B cell (primary cell): ENCODE measurements at regions not wholly inside any gene's neighbourhood (a gene's known extent, or its start where the extent isn't known, plus 50 kb on each side); places are given as distances from the start of the nearest gene placed in this dataset.

Source experiments
- ATAC-seq: fragments of 200-7000 bp; cut with Tn5 transposase; one replicate; pipeline ENCODE4 v1.10.0; 2021; ENCODE audit warnings: low read depth, mild to moderate bottlenecking, moderate number of reproducible peaks, moderate library complexity
- CTCF ChIA-PET: fragments of 350-600 bp; sonication (Branson Sonifier 250); formaldehyde crosslinking; loops from one replicate; lab custom pipeline; 2021; ENCODE audit warnings: antibody characterized with exemption, inconsistent platforms; lab: Charles Lee
- POLR2A ChIA-PET: fragments of 350-600 bp; sonication (Branson Sonifier 250); formaldehyde crosslinking; loops from one replicate; lab custom pipeline; 2021; ENCODE audit warnings: antibody characterized with exemption; lab: Charles Lee
- DNase-seq: peaks from one replicate; pipeline ENCODE4 v3.0.0; 2013
- H2AFZ ChIP-seq: 2 replicates; pipeline ENCODE4 v1.6.1; 2012; ENCODE audit warnings: mild to moderate bottlenecking, low read depth, low read length; ENCODE audit not compliant: insufficient read depth, poor library complexity, severe bottlenecking
- H3K27ac ChIP-seq, 2 donors: 1 replicate in 1 of 2; 2 replicates in 1 of 2; pipeline ENCODE4 v1.5.1; 2012 to 2013; ENCODE audit warnings: low read length in 2 of 2, mild to moderate bottlenecking in 2 of 2, moderate library complexity in 1 of 2
- H3K27me3 ChIP-seq, 4 experiments: fragments of 200-600 bp in 1 of 4; sonication (generic) in 1 of 4; replicated peaks in 1 of 4; 1 replicate in 2 of 4; 2 replicates in 2 of 4; pipeline versions ENCODE4 v1.6.1 to v1.7.0; 2013 to 2016; ENCODE audit warnings: low read length in 3 of 4, mild to moderate bottlenecking in 2 of 4, mixed read lengths in 1 of 4, moderate library complexity in 1 of 4; ENCODE audit not compliant: insufficient read depth in 4 of 4, control insufficient read depth in 3 of 4; ENCODE audit errors: control extremely low read depth in 1 of 4
- H3K36me3 ChIP-seq, 2 experiments: replicated peaks in 1 of 2; 1 replicate in 1 of 2; 2 replicates in 1 of 2; pipeline versions ENCODE4 v1.6.1 to v1.7.1; 2013; ENCODE audit warnings: low read length in 1 of 2; ENCODE audit not compliant: insufficient read depth in 2 of 2, control insufficient read depth in 1 of 2; ENCODE audit errors: control extremely low read depth in 1 of 2, extremely low read depth in 1 of 2
- H3K4me1 ChIP-seq, 2 donors: fragments of 200-600 bp in 1 of 2; sonication (generic) in 1 of 2; 1 replicate in 1 of 2; 2 replicates in 1 of 2; pipeline versions ENCODE4 v1.5.1 to v1.6.1; 2013 to 2017; ENCODE audit warnings: low read length in 2 of 2; ENCODE audit not compliant: control insufficient read depth in 2 of 2, insufficient read depth in 2 of 2
- H3K4me2 ChIP-seq: replicated peaks from 2 replicates; pipeline ENCODE3; 2012; ENCODE audit warnings: mild to moderate bottlenecking, low read depth, low read length; ENCODE audit not compliant: poor library complexity, severe bottlenecking
- H3K4me3 ChIP-seq, 5 experiments: fragments of 200-600 bp in 1 of 5; sonication (generic) in 1 of 5; 1 replicate in 3 of 5; 2 replicates in 2 of 5; pipeline versions ENCODE4 v1.5.1 to v1.7.0; 2011 to 2016; ENCODE audit warnings: low read length in 4 of 5, mild to moderate bottlenecking in 4 of 5, low read depth in 2 of 5, control low read depth in 1 of 5, moderate library complexity in 1 of 5; ENCODE audit not compliant: insufficient read depth in 1 of 5; ENCODE audit errors: control extremely low read depth in 1 of 5, extremely low read depth in 1 of 5
- H3K79me2 ChIP-seq: fragments of 200-600 bp; sonication (generic); one replicate; pipeline ENCODE4 v1.6.0; 2016; ENCODE audit warnings: low read length; ENCODE audit not compliant: control insufficient read depth, insufficient read depth
- H3K9ac ChIP-seq: fragments of 200-600 bp; sonication (generic); 2 replicates; pipeline ENCODE4 v1.6.1; 2017; ENCODE audit warnings: mild to moderate bottlenecking, low read length, moderate library complexity
- H3K9me3 ChIP-seq, 3 donors: one replicate each; pipeline versions ENCODE4 v1.6.1 to v1.7.1; 2013; ENCODE audit warnings: low read length in 2 of 3; ENCODE audit not compliant: control insufficient read depth in 2 of 3, insufficient read depth in 1 of 3; ENCODE audit errors: control extremely low read depth in 1 of 3
- H4K20me1 ChIP-seq: 2 replicates; pipeline ENCODE4 v1.6.0; 2012; ENCODE audit warnings: mild to moderate bottlenecking, low read length; ENCODE audit not compliant: insufficient read depth, control insufficient read depth, poor library complexity, severe bottlenecking
- H3K27ac Mint-ChIP-seq: one replicate; pipeline ENCODE4 v1.8.0; 2021; ENCODE audit warnings: mixed read lengths
- H3K27me3 Mint-ChIP-seq: one replicate; pipeline ENCODE4 v1.8.0; 2021; ENCODE audit warnings: mixed read lengths
- H3K4me1 Mint-ChIP-seq: one replicate; pipeline ENCODE4 v1.8.0; 2021; ENCODE audit warnings: mixed read lengths
- H3K4me3 Mint-ChIP-seq: one replicate; pipeline ENCODE4 v1.8.0; 2021; ENCODE audit warnings: mixed read lengths
- H3K9me3 Mint-ChIP-seq: one replicate; pipeline ENCODE4 v1.8.0; 2022; ENCODE audit warnings: mixed read lengths; ENCODE audit not compliant: insufficient read depth
- EZH2 ChIP-seq: IDR thresholded peaks from 2 replicates; pipeline ENCODE4 v1.6.1; 2012; ENCODE audit warnings: borderline replicate concordance, low read depth, mild to moderate bottlenecking, moderate library complexity, low read length; ENCODE audit not compliant: insufficient read depth, poor library complexity, severe bottlenecking
- WGBS: methylation state at CpG from one replicate; pipeline ENCODE4 v1.1.5; 2013; ENCODE audit warnings: missing lambda C conversion rate; ENCODE audit not compliant: insufficient coverage; 5-methylcytosine and 5-hydroxymethylcytosine counted together
- intact Hi-C: fragments of 100-400 bp; cut with micrococcal nuclease; formaldehyde crosslinking; loops from one replicate; pipeline ENCODE4 v1.10.0; 2022
- TF ChIP-seq, protein P1 (sequence below): fragments of 200-600 bp; IDR thresholded peaks from one replicate; pipeline ENCODE4 v1.8.0; 2022; ENCODE audit warnings: antibody characterized with exemption, mild to moderate bottlenecking

DNA sequence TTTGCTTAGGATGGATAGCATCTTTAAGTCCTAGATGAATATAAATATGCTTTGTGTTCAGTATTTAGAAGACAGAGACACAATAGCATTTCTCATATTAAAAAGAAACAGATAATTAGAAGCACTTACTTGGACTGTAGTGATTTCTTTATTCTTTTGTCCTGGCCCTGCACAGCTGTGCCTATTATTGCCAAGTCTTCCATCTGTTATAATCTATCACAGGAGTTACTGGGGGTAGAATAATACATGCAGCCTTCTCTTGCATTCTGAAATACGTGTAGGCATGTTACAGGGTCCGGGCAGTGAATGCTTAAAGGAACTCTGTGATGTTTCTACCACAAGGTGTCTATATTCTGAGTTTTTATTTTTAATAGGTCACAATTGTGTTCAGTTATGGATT is 461.5 kb upstream of the COBL start:
- H3K4me1 Mint-ChIP-seq, result no peaks in the 10 kb centered on the region
- no peak overlapping the region for H3K27ac ChIP-seq
- no peak overlapping the region for H2AFZ ChIP-seq
- H3K4me2 ChIP-seq, result no peak overlapping the region
- H3K4me3 ChIP-seq, result no peak overlapping the region
- TF ChIP-seq, protein P1, sequence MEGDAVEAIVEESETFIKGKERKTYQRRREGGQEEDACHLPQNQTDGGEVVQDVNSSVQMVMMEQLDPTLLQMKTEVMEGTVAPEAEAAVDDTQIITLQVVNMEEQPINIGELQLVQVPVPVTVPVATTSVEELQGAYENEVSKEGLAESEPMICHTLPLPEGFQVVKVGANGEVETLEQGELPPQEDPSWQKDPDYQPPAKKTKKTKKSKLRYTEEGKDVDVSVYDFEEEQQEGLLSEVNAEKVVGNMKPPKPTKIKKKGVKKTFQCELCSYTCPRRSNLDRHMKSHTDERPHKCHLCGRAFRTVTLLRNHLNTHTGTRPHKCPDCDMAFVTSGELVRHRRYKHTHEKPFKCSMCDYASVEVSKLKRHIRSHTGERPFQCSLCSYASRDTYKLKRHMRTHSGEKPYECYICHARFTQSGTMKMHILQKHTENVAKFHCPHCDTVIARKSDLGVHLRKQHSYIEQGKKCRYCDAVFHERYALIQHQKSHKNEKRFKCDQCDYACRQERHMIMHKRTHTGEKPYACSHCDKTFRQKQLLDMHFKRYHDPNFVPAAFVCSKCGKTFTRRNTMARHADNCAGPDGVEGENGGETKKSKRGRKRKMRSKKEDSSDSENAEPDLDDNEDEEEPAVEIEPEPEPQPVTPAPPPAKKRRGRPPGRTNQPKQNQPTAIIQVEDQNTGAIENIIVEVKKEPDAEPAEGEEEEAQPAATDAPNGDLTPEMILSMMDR, result no peak
- TF ChIP-seq EZH2, result no peak
- WGBS, result no CpG with 5 or more reads among the region's 2 CpGs
- peaks cover 0 to 6% (median 0%) of the 10 kb centered on the region in 3 donors for H3K9me3 ChIP-seq
- H3K9ac ChIP-seq, result no peak overlapping the region
- H3K79me2 ChIP-seq, result no peaks in the 10 kb centered on the region
- H3K9me3 Mint-ChIP-seq, result peaks cover 3% of the 10 kb centered on the region
- intact Hi-C loops, result no loop called here
- H3K4me1 ChIP-seq, result no peaks in the 10 kb centered on the region
- H3K27ac Mint-ChIP-seq, result no peak overlapping the region
- no peak for ATAC-seq
- H4K20me1 ChIP-seq, result no peaks in the 10 kb centered on the region
- no peaks in the 10 kb centered on the region for H3K27me3 ChIP-seq
- H3K4me3 Mint-ChIP-seq, result no peak overlapping the region
- POLR2A ChIA-PET, result no interaction called here
- H3K27me3 Mint-ChIP-seq, result no peaks in the 10 kb centered on the region
- CTCF ChIA-PET, result no interaction called here
- DNase-seq, result no peak
- H3K36me3 ChIP-seq, result no peaks in the 10 kb centered on the region

DNA sequence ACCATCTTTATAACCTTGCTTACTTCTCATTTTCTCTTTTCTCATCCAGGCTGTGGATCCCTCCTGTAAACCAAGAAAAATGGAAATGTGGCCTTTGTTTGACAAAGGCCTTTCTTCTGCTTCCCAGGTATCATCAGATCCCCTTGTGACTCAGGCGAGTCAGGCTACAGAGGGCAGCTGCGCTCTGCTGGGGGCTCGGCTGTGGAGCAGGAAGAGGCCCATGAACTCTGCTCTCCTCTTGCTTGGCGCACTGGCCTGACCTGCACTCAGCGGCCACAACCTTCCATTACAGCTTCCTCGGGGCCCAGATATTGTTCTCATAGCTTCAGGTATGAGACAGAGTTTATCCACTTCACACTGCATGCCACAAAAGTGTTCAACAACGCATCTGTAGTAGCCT is 457.6 kb upstream of the COBL start:
- Histone ChIP-seq H3K27ac (no peak overlapping the region), H3K36me3 (no peaks in the 10 kb centered on the region), H3K4me1 (no peaks in the 10 kb centered on the region), H3K27me3 (no peaks in the 10 kb centered on the region), H3K9me3 (peaks cover 0 to 2% (median 0%) of the 10 kb centered on the region in 3 donors), H4K20me1 (no peaks in the 10 kb centered on the region), H3K79me2 (no peaks in the 10 kb centered on the region), H3K4me2 (no peak overlapping the region), H3K4me3 (no peak overlapping the region), H2AFZ (no peak overlapping the region), H3K9ac (no peak overlapping the region)
- TF ChIP-seq, protein P1, result no peak
- Mint-ChIP-seq H3K27ac (no peak overlapping the region), H3K4me1 (no peaks in the 10 kb centered on the region), H3K9me3 (peaks cover 2% of the 10 kb centered on the region), H3K4me3 (no peak overlapping the region), H3K27me3 (no peaks in the 10 kb centered on the region)
- CTCF ChIA-PET, result no interaction called here
- POLR2A ChIA-PET, result no interaction called here
- intact Hi-C loops, result no loop called here
- 78% methylated on average over 6 of the region's 7 CpGs for WGBS
- ATAC-seq (no peak), DNase-seq (no peak)
